Pulmonary artery endothelial cell (primary cell): ENCODE measurements at regions not wholly inside any gene's neighbourhood (a gene's known extent, or its start where the extent isn't known, plus 50 kb on each side); places are given as distances from the start of the nearest gene placed in this dataset.
"Not testable (repeated sequence)": the region's sequence is repeated elsewhere in the genome, so short reads cannot be mapped to it uniquely, and the experiment has no call there.

ENCODE experiments used
- DNase-seq: peaks from one replicate; pipeline ENCODE4 v3.0.0-alpha.2; 2011; ENCODE audit warnings: low read depth, low spot score

DNA sequence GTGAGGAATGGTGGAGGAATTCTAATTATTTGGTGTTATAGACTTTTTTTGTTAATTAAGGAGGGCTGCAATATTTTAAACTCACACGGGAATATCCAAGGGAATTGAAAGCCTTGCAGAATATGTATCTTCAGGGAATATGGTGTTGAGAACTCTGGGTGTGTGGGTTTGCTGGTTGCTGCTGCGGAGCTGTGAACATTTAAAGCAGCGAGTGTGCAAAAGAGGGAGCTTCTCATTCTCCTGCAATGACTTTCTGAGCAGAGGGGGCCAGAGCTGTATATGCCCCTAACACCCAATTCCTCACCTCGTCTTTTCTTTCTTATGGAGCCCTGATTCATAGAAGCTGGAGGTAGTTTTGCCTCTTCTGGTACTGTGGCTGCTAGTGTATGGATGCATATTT lies 217.7 kb downstream of the HIPK3 start:
- DNase-seq, result no peak

DNA sequence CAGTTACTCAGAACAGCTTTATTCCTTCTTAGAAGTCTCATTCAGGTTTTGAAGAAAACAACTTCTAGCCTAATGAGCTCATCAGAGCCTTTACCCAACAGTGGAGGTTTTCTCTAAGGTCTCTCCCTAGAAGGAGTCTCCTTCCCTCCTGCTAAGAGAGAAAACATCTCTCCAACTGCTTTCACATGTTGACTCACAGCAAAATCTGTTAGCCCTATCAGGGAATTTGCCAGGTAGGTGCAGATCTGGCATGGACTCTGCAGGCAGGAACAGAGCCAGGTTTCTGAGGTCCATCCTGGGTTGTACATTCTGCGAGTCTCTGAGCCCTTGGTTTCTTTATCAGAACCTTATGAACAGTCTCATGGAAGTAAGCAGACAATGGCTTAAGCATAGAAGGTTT lies 214.4 kb downstream of the HIPK3 start:
- no peak for DNase-seq

DNA sequence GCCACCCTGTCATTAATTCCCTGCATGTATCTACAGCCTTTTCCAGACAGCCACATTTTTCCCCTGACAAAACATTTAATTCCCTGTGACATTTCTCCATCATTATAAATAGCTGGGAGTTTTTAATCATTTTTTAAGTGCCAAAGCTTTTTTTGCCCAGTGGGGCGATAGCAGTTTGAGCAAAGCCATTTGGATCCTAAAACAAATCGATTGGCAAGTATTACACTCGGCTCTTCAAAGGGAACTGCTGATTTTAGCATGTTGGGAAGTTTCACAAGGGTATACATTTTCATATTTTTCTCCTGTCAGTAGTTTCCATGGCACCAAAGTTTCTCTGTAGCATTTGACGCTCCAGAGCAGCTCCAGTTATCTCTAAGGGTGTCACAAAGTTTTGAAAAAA lies 210.8 kb downstream of the HIPK3 start:
- no peak for DNase-seq

DNA sequence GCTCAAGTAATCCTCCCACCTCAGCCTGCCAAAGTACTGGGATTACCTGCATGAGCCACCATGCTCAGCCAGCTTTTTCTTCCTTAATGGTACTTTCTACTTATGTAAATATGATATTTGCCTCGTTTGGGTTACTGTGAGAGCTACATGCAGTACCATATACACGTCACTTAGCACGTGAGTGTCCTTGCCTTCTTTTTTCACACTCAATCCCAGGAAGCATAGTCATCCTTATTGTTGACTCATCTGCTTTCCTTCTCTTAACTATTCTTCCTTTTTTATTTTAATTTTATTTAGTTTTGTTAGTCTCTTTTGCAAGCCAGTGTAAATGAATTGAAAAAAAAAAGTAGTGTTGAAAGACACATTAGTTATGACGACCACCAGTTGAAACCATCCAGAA lies 205.9 kb downstream of the HIPK3 start:
- DNase-seq, result peak; percentile 53

DNA sequence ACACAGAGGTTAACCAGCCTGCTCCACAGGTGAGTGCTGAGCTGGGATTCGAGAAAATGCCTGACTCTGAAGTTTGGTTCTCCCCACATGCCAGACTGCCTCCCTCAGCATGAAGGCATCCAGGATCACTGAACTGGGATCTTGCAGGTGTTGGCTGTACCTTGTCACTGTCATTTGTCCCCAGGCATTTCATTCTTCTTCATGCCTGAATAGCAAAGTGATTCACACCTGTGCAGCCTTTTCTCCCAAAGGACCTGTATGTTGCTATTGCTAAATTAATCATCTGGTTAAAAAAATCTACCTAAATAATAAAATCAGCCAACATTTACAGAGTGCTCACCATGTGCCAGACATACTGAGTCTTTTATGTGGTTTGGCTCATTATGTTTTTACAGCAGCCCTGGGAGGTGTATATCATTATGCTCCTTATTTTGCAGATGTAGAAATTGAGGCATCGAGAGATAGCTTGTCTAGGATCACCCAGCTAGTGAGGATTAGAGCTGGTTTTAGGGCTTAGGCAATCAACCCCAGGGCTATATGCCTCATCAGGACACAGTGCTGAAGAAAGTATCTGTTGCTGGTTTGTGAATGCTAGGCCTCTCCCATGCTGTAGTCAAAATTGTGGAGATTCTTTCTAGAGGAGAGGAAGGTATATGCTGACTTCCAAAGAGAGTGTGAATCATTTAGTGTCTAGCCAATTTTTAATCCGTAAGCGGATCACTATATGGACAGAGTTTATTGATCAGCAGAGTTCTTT lies 204.4 kb downstream of the HIPK3 start:
- no peak for DNase-seq

DNA sequence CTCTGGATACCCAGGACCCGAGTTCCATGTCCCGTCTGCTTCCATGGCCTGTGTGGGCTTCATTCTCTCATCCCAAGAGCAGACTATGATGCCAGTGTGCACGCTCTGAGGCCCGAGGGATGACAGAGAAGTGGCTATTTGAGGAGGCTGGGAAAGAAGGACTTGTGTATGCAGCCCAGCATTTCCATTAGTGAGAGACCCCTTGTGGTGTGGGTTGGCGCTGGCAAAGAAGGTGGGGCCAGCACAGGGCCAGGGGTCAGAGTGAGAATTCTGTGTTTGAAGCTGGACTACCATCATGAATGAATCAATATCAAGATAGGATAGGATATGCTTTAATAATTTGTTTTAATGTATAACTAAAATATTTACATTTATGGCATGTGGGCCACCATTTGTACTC lies 200.8 kb downstream of the HIPK3 start:
- DNase-seq, result no peak

DNA sequence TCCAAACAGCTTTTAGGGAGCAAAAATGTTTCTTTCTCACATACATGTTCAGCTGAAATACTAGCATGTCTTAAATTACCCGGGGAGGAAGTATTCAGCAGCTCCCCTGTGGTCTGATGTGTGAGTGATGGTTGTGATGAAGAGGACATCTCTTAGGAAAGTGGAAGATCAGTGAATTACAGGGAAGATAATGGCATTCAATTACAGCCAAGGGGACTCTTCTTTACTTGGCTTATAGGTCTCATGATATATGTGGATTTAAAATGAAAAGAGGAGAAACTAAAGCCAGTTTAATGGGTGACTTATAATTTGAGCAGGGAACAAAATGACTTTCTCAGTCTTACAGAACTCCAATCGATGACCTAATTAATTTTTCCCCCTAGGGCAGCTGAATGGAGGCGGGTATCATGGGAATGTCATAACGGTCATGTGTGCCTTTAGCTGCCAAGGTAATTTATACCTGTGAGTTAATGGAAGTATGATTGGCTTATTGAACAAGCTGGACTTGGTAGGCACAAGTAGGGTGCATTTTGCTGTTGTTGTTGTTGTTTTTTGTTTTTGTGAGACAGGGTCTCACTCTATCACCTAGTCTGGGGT lies 198.8 kb downstream of the HIPK3 start:
- no peak for DNase-seq

DNA sequence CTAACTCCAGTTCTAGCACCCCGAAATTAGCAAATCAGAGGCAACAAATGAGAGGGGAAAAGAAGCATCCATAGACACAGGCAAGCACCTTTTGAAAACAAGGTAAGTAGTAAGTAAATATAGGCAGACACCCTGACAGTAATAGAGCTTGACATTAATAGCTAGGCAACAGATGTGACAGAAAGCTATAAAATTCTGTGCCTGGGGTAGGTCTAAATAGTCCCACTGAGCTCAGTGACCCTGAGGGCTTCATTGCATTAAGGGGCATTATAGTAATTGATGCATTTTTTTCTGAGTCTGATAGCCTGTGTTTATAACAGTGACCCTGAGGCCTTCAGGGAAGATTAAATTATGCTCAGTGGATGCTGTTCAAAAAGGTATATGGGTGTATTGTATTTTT lies 197.1 kb downstream of the HIPK3 start:
- no peak for DNase-seq

DNA sequence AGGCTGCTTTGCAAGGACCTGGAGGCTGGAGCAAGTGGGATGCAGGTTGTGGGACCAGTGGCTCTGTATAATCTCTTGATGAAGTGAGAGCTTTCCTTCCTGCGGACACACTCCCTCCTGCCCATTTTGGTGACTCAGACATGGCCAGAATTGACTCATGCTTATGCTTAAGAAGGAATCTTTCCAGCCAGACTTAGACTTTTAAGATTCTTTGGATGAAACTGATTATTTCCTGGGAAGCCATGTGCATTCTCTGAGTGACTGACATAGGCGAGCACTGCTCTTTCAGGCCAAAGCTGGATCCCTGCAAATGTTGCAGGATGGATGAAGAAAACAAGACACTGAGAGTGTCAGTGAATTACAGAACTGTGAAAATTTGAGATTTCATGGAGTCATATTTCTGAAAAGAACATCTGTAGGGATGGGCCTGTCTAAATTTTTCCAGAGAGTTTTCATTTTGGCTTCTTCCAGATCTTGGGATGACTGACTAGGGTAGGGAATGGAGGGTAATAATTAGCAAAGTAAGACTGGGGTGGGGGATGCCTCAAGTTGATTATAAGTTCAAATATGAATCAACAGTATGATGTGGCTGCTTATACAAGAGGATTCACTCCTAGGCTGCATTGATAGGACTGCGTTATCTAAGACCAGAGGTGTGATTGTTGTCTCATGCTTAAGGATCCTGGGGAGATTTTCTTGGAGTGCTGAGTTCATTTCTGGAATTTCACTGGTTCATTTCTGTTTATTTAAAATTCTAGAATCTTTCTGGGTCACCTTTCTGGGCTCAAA lies 195.8 kb downstream of the HIPK3 start:
- peak; percentile 62 for DNase-seq

DNA sequence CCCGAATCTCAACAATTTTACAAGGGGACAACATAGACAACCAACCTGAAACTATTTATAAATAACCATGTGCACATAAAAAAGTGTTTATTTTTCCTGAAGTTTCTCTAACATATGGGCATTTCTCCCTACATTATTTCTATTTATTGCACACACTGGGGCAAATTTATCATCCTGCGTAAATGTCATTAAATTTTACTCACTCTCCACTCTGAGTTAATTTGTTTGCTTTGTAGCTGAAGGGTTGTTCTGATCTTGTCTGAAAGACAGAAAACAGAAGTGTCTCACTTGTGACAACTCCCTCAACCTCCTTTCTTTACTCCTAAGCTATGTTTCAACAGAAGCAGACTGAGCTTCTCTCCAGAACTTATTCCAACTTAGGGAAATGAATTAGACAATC lies 194.2 kb downstream of the HIPK3 start:
- no peak for DNase-seq

DNA sequence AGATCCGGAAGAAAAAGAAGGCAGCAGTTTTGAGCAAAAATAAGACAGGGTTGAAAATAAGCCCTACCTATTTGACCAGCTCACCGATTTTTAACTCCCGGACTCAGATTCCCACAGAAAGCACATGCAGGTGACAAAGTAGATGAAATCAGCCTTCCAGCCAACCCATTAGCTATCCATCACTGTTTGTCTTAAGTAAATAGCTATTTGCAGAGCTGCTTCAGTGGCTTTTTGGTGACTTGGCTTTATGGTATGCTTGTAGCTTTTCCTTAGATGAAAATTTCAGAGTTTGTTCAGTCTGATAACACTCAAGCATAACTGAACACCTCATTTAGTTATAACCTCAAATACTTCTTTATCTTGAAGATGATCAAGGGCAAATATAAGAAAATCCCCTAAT lies 192.6 kb downstream of the HIPK3 start:
- DNase-seq, result no peak

DNA sequence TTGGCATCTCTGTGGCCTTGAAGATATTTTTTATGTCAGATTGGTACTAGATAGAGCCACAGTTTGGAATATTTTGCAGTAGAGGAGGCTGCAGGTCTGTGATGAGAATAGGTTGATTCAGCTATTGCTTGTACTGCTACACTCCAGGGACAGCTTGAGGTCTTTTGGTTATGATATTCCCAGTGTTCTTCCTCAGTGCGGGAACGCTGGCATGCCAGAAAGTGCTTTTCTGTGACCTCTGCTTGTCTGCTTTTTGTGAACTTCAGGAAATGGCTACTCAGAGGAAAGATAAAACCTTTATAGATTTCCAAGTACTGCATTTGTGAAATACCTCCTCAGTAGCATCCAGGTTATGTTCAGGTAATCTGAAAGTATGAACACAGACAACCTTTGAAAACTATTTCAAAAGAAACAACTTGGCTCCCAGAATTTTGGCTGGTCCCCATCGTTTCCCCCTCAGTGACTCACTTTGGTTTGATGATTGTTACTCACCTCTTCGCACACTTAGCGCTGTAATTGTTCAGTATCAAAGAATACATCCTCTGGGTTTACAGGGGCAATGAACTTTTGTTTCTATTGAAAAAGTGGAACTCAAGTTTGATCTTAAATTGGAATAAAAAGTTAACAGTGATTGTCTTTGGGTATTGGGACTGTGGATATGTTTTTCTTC lies 191.4 kb downstream of the HIPK3 start:
- no peak for DNase-seq

DNA sequence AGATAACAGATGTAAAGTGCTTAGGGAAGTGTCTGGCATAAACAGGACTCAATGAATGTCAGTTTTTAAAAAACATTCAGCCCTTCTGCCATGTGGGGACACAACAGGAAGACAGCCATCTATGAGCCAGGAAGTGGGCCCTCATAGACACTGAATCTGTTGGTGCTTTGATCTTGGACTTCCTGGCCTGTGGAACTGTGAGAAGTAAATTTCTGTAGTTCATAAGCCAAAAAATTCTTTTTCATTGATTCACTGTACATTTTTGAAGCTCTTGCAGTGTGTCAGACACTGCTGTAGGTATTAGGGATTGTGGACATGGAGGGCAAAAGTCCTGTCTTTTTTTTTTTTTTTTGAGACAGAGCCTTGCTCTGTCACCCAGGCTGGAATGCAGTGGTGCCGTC lies 188.6 kb downstream of the HIPK3 start:
- DNase-seq, result no peak

DNA sequence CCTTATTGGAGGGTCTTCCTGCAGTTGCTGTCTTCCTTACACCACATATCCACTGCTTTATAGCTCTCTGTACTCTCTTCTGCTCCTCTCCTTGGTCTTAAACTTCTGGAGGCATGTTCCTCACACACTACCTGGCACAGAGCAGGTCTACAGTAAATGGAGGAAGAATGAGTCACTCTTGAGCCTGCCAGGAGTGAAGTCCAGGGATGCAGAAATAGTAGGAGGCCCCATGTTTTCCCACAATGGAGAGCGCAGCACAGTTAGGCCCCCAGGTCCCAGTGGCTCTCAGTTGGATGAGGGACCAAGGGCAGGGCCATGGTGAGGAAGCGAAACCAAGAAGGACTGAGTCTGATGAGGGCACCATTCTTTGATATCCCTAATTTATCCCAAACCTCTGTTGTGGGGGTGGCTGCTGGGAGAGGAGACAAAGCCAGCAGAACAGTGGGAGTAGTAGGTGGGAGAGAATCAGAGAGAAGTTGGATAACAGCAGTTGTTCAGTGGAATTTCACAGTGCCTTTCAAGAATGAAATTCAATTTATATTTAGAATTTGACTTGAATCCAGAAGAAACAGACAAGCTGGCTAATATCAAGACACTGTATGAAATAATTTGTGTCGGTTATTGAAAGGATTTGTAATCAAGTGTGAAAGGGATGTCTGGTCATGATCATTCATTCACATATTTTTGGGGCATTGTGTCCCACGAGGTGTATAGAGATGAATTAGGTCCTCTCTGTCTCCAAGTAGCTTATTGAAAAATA lies 187.8 kb downstream of the HIPK3 start:
- no peak for DNase-seq

DNA sequence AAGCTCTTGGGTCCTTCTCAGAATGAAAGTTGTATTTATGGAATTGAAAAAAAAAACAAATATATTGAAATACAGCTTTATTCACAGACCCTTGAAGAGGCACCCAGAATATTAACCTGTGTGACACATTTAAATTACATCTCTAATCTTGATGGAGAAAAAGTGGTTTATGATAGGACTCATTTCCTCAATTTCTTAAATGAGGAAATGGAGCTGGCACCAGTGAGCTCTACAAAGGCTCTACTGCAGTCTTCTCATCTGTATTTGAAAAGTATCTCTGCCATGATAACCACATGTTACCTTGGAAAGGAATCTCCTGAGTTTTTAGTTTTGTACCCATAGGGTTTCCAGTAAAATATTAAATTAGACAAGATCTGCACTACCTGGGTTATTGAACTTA lies 186.5 kb downstream of the HIPK3 start:
- no peak for DNase-seq

DNA sequence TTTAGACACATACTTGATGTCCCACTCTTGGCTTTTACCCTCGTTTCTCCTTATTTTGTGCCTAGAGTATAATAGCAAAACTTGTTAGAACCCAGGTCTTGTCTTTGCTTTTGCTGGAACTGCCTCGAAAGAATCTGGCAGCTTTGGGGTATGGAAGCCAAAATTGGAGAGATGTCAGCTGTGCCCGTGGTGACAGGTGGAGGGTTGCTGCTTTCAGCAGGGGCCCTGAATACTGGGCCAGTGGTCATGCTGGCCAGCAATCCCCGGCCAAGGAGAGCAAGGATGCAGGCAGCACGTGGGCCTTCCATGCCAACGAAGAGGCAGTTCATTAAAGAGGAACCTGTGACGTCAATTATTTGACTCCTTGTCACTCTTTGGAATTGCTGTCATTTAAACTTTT lies 181.1 kb downstream of the HIPK3 start:
- DNase-seq, result no peak

DNA sequence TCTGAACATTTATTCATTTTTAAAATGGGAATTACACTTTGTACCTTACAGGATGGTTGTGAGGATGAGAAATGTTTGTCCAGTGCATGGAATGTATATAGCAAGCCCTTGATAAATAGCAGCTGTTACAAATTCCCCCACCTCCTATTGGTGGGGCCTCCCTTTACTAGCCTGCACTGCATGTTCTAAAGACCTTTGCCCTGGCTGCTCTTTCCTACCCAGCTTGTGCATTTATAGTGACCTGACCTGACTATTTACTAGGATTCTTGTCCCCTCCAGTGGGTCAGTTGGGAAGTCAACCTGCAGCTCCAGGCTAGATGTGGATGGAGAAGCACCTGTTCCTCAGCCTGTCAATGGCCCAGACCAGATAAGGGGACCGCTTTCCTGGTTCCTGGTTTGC lies 180.3 kb downstream of the HIPK3 start:
- no peak for DNase-seq

DNA sequence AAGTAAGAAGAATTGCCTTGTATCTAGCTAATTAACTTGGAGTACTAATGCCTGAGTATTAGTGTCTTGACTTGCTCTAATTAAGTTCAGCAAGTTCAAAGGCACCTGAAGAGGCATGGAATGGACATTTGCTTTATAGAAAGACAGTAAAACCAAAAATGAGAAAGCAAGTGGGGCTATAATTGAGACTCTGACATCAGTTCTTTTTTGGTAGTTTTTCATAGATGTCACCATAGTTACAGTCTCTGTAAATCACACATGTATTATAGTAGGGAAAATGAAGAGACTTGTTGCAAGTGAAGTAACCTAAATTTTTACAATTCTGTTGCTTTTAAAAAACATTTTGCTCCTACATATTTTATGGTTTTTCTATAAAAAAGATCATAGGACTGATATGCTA lies 178.0 kb downstream of the HIPK3 start:
- no peak for DNase-seq

DNA sequence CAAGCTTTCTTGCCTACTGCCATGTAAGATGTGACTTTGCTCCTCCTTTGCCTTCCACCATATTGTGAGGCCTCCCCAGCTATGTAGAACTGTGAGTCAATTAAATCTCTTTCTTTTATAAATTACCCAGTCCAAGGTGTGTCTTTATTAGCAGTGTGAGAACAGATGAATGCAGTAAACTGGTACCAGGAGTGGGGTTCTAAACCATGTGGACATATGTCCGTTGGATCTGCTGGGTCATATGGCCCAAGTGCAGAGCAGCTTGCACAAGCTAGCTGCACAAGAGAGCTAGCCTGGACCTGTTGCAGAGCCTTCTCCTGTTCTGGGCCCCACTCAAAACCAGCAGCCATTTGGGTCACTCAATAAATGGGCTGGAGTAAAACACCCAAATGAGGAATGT lies 177.1 kb downstream of the HIPK3 start:
- no peak for DNase-seq

DNA sequence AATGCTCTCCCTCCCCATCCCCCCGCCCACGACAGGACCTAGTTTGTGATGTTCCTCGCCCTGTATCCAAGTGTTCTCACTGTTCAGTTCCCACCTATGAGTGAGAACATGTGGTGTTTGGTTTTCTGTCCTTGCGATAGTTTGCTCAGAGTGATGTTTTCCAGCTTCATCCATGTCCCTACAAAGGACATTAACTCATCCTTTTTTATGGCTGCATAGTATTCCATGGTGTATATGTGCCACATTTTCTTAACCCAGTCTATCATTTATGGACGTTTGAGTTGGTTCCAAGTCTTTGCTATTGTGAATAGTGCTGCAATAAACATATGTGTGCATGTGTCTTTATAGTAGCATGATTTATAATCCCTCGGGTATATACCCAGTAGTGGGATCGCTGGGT lies 171.3 kb downstream of the HIPK3 start:
- DNase-seq, result not testable (repeated sequence)

DNA sequence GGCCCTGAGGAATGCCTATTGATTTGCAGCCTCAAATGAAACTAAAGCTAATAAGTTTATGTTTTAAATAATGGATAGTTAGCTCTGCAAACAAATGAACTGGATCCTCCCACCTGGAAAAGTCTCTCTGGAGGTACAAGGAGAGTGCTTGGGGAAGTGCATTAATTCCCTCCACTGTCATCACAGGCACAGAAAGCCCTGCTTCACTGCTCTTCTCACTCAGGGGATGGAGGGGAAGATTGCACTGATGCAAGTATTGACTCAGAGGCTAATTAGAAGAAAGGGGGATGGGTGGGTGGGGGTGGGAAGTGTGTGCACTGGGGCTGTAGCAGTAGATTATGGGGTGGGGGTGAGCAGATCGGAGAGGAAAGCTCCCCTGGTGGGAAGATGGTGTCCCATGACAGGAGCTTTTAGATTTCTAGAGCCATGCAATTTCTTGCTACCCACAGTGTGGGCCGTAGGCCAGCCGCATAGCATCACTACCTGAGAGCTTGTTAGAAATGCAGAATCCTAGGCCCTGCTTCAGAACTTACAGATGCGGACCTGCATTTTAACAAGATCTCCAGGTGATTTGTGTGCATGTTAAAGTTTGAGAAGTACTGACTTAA lies 163.9 kb downstream of the HIPK3 start:
- no peak for DNase-seq
